Stimulated activated CD8-positive, alpha-beta memory T cell treated with anti-CD3 and anti-CD28 coated beads, Interleukin-7, amount 100 ng/mL, for 1 hour (primary cell): ENCODE measurements at regions not wholly inside any gene's neighbourhood (a gene's known extent, or its start where the extent isn't known, plus 50 kb on each side); places are given as distances from the start of the nearest gene placed in this dataset.

Experiments used
- DNase-seq, 2 donors: peaks; one replicate each; pipeline ENCODE4 v3.0.0-alpha.2; 2020; ENCODE audit warnings: low read depth in 2 of 2

GRCh38 chr1:194538453-194538852, 1352.0 kb upstream of the B3GALT2 start:
- no peak for DNase-seq

- no peak for DNase-seq
Observed at GRCh38 chr1:194537521-194537920, 1351.1 kb upstream of the B3GALT2 start.

- DNase-seq, result no peak
Observed at GRCh38 chr1:194535369-194535768, 1349.0 kb upstream of the B3GALT2 start.

GRCh38 chr1:194534784-194535183, 1348.4 kb upstream of the B3GALT2 start:
- no peak for DNase-seq

DNA sequence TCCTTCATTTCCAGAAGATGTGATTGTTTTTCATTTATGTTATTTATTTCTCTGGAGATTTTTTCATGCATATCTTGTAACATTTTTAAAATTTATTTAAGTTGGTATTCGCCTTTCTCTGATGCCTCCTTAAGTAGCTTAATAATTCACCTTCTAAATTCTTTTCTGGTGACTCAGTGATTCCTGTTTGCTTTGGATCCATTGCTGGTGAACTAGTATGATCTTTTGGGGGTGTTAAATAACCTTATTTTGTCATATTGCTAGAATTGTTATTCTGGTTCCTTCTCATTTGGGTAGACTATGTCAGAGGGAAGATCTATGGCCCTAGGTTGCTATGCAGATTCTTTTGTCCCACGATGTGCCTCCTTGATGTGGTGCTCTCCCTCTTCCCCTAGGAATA, 1347.2 kb upstream of the B3GALT2 start:
- no peak for DNase-seq

GRCh38 chr1:194517567-194517966, 1331.2 kb upstream of the B3GALT2 start:
- no peak for DNase-seq

- no peak for DNase-seq
Observed at GRCh38 chr1:194515916-194516315, 1329.5 kb upstream of the B3GALT2 start.

GRCh38 chr1:194512957-194513356, 1326.5 kb upstream of the B3GALT2 start:
- no peak for DNase-seq

- DNase-seq, result no peak
Observed at GRCh38 chr1:194512345-194512744, 1325.9 kb upstream of the B3GALT2 start.

- DNase-seq, result no peak
Observed at GRCh38 chr1:194503209-194503608, 1316.8 kb upstream of the B3GALT2 start.

DNA sequence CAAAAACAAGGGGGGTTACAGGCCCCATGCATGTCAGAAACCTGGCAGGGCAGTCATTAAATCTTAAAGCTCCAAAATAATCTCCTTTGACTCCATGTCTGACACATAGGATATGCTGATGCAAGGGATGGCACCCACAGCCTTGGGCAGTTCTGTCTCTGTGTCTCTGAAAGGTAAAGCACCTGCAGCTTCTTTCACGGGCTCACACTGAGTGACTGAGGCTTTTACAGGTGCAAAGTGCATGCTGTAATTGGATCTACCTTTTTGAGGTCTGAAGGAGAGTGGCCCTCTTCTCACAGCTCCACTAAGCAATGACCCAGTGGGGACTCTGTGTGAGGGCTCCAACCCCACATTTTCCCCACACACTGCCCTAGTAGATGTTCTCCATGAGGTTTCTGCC, 1309.0 kb upstream of the B3GALT2 start:
- DNase-seq, result no peak

DNA sequence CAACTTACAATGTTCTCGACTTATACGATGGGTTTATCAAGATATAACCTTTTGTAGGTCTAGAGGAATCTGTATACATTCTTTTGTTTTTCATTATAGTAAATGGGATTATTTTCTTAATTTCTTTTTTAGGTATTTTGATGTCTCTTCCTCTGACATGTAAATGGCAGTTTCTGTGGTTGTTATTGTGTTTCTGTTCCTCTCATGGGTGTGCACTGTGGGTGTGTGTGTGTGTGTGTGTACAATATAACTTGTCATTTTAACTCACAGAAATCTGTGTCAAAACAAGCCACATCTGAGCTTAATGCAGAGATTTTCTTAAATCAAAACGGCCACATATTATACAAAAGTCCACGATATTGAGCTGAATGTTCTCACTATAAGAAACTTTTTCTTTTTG, 1300.8 kb upstream of the B3GALT2 start:
- no peak for DNase-seq

DNA sequence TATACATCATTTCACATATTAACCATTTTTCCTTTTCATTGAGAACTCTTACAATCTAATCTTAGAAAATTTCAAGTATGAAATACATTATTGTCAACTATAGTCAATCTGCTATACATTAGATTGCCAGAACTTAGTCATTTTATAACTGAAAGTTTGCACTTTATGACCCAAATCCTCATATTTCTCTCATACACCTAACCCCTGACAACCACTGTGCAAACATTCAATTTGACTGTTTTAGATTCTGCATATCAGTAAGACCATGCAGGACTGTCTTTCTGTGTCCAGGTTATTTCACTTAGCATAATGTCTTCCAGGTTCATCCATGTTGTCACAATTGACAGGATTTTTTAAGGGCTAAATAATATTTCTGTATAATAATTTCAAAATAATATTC, 1299.0 kb upstream of the B3GALT2 start:
- DNase-seq, result no peak

- no peak for DNase-seq
Observed at GRCh38 chr1:194478731-194479130, 1292.3 kb upstream of the B3GALT2 start.

DNA sequence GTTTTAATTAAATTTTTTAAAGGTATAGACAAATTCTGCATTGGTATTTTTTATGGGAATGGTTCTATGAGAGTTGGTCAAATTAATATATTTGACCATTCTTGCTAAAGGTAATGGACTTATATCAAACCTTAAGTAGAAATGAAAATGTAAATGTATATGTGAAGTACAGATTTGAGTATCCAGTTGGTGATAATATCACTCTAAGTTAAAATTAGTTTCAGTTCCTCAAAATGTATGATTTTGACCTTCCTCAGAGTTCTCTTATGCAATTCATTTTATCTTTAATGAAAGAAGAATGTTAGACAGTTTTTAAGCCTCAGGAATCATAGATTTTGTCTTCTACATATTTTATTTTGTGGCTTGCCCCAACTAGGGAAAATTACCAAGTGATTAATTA, 1291.5 kb upstream of the B3GALT2 start:
- no peak for DNase-seq

DNA sequence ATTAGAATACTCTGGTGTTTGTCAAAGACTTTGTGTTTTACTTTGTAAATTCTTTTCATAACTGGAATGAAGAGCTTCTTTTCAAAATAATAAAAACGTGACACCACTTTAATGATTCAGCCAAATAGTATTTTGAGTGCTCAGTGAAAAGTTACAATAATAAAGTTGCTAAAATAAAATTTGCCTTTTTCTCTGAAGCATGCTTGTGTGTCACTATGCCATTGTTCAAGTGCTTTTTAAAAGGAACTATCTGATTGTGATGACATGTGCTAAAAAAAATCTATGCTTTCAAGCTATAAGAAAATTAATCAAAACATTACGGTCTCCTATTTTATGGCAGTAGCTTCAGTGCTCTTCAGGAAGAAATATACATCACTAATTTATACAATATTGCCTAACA, 1290.5 kb upstream of the B3GALT2 start:
- DNase-seq, result no peak

GRCh38 chr1:194476351-194476750, 1289.9 kb upstream of the B3GALT2 start:
- no peak for DNase-seq

- DNase-seq, result no peak
Observed at GRCh38 chr1:194474701-194475100, 1288.3 kb upstream of the B3GALT2 start.

GRCh38 chr1:194473766-194474165, 1287.4 kb upstream of the B3GALT2 start:
- no peak for DNase-seq

DNA sequence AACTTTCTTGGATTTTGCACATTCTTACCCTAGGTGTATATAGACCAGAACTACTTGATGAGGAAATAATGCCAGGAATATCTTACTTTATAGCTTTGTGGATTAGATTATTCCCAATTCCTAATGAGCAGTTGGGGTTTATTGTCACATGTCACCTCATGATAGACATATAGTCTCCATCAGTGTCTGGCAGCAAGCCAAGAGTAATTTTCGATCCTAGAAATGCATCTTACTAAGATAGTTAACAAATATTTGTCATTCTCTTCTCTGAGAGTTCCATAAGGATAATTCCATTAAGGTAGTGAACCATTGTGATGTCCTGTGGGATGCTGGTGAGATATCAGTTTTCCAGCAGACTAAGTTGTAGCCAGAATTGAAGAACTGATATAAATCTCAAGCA, 1282.9 kb upstream of the B3GALT2 start:
- no peak for DNase-seq

GRCh38 chr1:194466706-194467105, 1280.3 kb upstream of the B3GALT2 start:
- DNase-seq, result no peak

GRCh38 chr1:194447636-194448035, 1261.2 kb upstream of the B3GALT2 start:
- DNase-seq, result no peak

DNA sequence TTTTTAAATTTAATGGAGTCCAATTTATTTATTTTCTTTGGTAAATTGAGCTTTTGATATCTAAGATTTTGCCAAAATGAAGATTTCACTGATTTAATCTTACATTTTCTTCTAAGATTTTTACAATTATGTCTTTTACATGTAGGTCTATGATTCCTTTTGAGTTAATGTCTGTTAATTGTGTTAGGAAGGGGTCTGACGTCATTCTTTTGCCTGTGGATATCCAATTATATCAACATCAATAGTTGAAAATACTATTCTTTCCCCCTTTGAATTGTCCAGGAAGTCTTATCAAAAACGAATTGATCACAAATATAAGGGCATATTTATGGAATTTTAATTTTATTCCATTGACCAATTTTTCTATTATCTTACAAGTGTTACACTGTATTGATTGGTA, 1258.8 kb upstream of the B3GALT2 start:
- DNase-seq, result no peak

GRCh38 chr1:194442901-194443575, 1256.6 kb upstream of the B3GALT2 start:
- DNase-seq, result no peak
